RWPE2 (cell line): ENCODE measurements at regions not wholly inside any gene's neighbourhood (a gene's known extent, or its start where the extent isn't known, plus 50 kb on each side); places are given as distances from the start of the nearest gene placed in this dataset.

Source experiments
- ATAC-seq: fragments of 200-7000 bp; cut with Tn5 transposase; 3 replicates; pipeline ENCODE4 v1.9.1; 2021; ENCODE audit warnings: low read depth
- DNase-seq: peaks from one replicate; pipeline ENCODE4 v3.0.0-alpha.2; 2020; ENCODE audit warnings: low spot score
- H3K27ac ChIP-seq: fragments of 450-650 bp; 2 replicates; pipeline ENCODE4 v1.5.1; 2017; ENCODE audit warnings: mild to moderate bottlenecking; ENCODE audit not compliant: poor library complexity, severe bottlenecking
- H3K27me3 ChIP-seq: fragments of 250-450 bp; sonication (Bioruptor Pico); 2 replicates; pipeline ENCODE4 v1.5.1; 2021; ENCODE audit warnings: mild to moderate bottlenecking, moderate library complexity; ENCODE audit not compliant: insufficient read depth, poor library complexity, severe bottlenecking
- H3K36me3 ChIP-seq: fragments of 250-450 bp; sonication (Bioruptor Pico); 2 replicates; pipeline ENCODE4 v1.5.1; 2020; ENCODE audit warnings: low read depth, mild to moderate bottlenecking, moderate library complexity
- H3K4me1 ChIP-seq: fragments of 250-450 bp; sonication (Bioruptor Pico); 2 replicates; pipeline ENCODE4 v1.5.1; 2021; ENCODE audit warnings: mild to moderate bottlenecking, moderate library complexity; ENCODE audit not compliant: insufficient read depth, poor library complexity, severe bottlenecking
- H3K4me3 ChIP-seq: fragments of 250-450 bp; sonication (Bioruptor Pico); 2 replicates; pipeline ENCODE4 v1.5.1; 2021; ENCODE audit warnings: mild to moderate bottlenecking, moderate library complexity; ENCODE audit not compliant: severe bottlenecking
- H3K9me3 ChIP-seq: fragments of 250-450 bp; sonication (Bioruptor Pico); 2 replicates; pipeline ENCODE4 v1.5.1; 2021; ENCODE audit warnings: mild to moderate bottlenecking, moderate library complexity; ENCODE audit not compliant: severe bottlenecking
- TF ChIP-seq, protein P1 (sequence below): fragments of 450-650 bp; IDR thresholded peaks from one replicate; pipeline ENCODE4 v1.5.1; 2017; ENCODE audit warnings: mild to moderate bottlenecking, moderate library complexity; ENCODE audit not compliant: poor library complexity, severe bottlenecking

DNA sequence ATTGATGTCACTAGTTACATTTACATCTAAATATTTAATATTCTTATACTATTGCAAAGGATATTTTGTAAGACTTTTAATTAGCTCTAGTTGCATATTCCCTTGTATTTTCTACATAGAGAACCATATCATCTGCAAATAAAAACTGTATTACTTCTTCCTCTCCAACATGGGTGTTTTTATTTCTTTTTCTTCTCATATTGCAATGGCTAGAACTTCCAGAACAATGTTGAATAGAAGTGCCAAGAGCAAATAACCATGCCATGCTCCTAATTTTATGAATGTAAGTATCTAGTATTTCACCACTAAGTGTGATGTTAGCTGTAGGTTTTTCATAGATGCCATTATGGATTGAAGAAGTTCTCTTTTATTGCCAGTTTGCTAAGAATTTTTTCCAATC lies 321.8 kb upstream of the NCAM1 start:
- no peak for DNase-seq
- no peaks in the 10 kb centered on the region for H3K27me3 ChIP-seq
- H3K9me3 ChIP-seq: peaks cover 3% of the 10 kb centered on the region
- ATAC-seq: no peak
- no peaks in the 10 kb centered on the region for H3K36me3 ChIP-seq
- no peak overlapping the region for H3K27ac ChIP-seq
- no peak overlapping the region for H3K4me3 ChIP-seq
- no peaks in the 10 kb centered on the region for H3K4me1 ChIP-seq
- TF ChIP-seq, protein P1, sequence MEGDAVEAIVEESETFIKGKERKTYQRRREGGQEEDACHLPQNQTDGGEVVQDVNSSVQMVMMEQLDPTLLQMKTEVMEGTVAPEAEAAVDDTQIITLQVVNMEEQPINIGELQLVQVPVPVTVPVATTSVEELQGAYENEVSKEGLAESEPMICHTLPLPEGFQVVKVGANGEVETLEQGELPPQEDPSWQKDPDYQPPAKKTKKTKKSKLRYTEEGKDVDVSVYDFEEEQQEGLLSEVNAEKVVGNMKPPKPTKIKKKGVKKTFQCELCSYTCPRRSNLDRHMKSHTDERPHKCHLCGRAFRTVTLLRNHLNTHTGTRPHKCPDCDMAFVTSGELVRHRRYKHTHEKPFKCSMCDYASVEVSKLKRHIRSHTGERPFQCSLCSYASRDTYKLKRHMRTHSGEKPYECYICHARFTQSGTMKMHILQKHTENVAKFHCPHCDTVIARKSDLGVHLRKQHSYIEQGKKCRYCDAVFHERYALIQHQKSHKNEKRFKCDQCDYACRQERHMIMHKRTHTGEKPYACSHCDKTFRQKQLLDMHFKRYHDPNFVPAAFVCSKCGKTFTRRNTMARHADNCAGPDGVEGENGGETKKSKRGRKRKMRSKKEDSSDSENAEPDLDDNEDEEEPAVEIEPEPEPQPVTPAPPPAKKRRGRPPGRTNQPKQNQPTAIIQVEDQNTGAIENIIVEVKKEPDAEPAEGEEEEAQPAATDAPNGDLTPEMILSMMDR: no peak

DNA sequence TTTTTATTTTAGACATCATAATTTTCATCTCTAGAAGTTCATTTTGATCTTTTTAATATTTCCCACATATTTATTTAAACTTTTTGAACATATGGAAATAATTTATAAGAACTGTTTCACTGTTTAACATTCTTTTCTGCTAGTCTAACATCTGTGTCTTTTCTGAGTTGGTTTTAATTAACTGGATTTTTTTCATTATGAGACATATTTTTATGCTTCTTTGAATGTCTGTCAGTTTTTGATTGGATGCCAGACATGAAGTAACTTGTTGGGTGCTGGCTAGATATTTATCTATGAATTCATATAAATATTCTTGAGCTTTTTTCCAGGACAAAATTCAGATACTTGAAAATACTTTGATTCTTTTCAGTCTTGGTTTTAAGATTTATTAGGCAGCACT lies 317.8 kb upstream of the NCAM1 start:
- Histone ChIP-seq H3K36me3 (no peaks in the 10 kb centered on the region), H3K4me1 (no peaks in the 10 kb centered on the region), H3K9me3 (peaks cover 3% of the 10 kb centered on the region), H3K4me3 (no peak overlapping the region), H3K27ac (no peak overlapping the region), H3K27me3 (no peaks in the 10 kb centered on the region)
- TF ChIP-seq, protein P1: no peak
- ATAC-seq (no peak), DNase-seq (no peak)

DNA sequence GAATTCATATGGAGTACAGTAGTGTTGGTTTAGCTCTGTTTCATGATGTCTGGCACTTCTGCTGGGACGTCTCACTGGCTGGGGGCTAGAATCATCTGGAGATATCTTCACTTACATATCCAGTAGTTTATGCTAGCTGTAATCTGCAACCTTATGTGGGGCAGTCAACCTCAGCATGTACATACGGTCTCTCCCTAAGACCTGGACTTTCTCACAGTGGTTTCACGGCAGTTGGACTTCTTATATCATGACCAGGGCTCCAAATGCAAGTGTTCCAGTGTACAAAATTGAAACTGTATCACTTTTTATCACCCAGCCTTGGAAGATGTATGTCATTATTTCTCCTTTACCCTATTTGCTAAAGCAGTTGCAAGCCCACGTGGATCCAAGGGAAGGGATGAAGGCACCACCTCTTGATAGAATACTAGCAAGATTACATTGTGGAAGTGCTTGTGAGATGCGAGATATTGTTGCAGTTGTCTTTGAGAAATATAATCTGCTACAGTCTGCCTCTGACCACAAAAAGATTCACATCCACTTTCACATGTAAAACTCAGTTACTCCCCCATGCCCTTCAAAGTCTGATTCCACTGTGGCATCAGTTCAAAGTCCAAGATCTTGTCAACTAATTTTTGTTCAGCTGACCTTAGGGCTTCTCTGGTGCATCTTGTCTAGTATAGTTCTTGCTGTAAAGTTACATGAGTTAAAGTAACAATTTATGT lies 316.6 kb upstream of the NCAM1 start:
- Histone ChIP-seq H3K27me3 (no peaks in the 10 kb centered on the region), H3K4me3 (no peak overlapping the region), H3K36me3 (no peaks in the 10 kb centered on the region), H3K4me1 (no peaks in the 10 kb centered on the region), H3K9me3 (peaks cover 3% of the 10 kb centered on the region), H3K27ac (no peak overlapping the region)
- ATAC-seq (no peak), DNase-seq (no peak)
- TF ChIP-seq, protein P1: no peak

DNA sequence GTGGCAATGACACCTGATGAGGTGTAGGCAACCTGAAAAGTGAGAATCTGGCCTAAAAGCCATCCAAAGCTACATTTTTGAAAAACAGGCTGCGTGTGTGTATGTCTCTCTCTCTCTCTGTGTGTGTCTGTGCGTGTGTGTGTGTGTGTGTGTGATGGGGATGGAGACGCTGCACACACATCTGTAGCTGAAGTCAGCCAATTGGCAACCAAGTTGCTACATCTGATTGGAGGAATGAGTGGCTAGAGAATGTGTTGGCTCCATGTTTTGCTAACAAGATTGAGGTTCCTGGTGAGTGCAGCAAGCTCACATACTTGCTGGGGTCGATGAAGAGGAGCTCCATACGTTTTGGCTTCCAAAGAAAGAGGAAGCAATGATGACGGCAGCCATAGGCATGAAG lies 311.4 kb upstream of the NCAM1 start:
- H3K36me3 ChIP-seq: no peaks in the 10 kb centered on the region
- no peak overlapping the region for H3K27ac ChIP-seq
- no peak overlapping the region for H3K4me3 ChIP-seq
- TF ChIP-seq, protein P1: no peak
- H3K27me3 ChIP-seq: no peaks in the 10 kb centered on the region
- DNase-seq (no peak), ATAC-seq (no peak)
- H3K9me3 ChIP-seq: no peaks in the 10 kb centered on the region
- peaks cover 10% of the 10 kb centered on the region for H3K4me1 ChIP-seq

DNA sequence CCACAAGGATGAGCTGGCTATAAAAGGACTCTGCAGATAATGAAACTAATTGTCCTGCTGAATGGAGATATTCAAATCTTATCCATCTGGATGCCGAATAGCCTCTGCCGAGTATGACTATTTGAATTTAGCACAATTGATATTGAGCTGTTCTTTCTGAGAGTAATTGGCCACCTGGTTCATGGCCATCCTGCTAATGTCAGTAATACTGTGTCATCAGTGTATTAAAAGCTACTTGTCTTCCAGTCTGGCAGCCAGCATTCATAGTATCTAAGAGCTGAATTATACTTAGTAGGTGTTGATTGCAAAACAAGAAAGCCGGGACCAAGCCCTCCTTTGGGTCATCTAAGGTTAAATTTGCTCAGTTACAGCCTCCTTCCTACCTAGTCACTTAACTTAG lies 310.7 kb upstream of the NCAM1 start:
- Histone ChIP-seq H3K4me1 (peaks cover 10% of the 10 kb centered on the region), H3K27me3 (no peaks in the 10 kb centered on the region), H3K27ac (no peak overlapping the region), H3K36me3 (no peaks in the 10 kb centered on the region), H3K9me3 (no peaks in the 10 kb centered on the region), H3K4me3 (no peak overlapping the region)
- ATAC-seq (no peak), DNase-seq (no peak)
- TF ChIP-seq, protein P1: no peak
